ENCODE measurements at regions not wholly inside any gene's neighbourhood (a gene's known extent, or its start where the extent isn't known, plus 50 kb on each side); places are given as distances from the start of the nearest gene placed in this dataset.

- TF ChIP-seq CTCF (conservative IDR thresholded peaks at IDR 0.05; ENCODE audit: low read depth in 2 of 2) = no peak
- TF ChIP-seq EZH2 (IDR thresholded peaks at IDR 0.05; ENCODE audit: low read depth, unreplicated experiment) = no peak
- TF ChIP-seq EZH2phosphoT487 (IDR thresholded peaks at IDR 0.05; ENCODE audit: unreplicated experiment) = no peak
- TF ChIP-seq NANOG (IDR thresholded peaks at IDR 0.05; ENCODE audit: borderline replicate concordance) = no peak
- TF ChIP-seq REST (IDR thresholded peaks at IDR 0.05; ENCODE audit: unreplicated experiment) = no peak
- TF ChIP-seq POLR2AphosphoS5 (IDR thresholded peaks at IDR 0.05; ENCODE audit: low read depth) = no peak
- no peak for TF ChIP-seq CREB1 (CRISPR knock-in tag; IDR thresholded peaks at IDR 0.05; ENCODE audit: low read depth)
- TF ChIP-seq JUNB (IDR thresholded peaks at IDR 0.05; ENCODE audit: unreplicated experiment) = no peak
- TF ChIP-seq ZNF331 (CRISPR knock-in tag; IDR thresholded peaks at IDR 0.05; ENCODE audit: low read depth) = no peak
Observed at GRCh38 chr7:112905413-112905812, 115.2 kb upstream of the TMEM168 start.

All from GM23338 (cell line).